ENCODE measurements at regions not wholly inside any gene's neighbourhood (a gene's known extent, or its start where the extent isn't known, plus 50 kb on each side); places are given as distances from the start of the nearest gene placed in this dataset.

DNA sequence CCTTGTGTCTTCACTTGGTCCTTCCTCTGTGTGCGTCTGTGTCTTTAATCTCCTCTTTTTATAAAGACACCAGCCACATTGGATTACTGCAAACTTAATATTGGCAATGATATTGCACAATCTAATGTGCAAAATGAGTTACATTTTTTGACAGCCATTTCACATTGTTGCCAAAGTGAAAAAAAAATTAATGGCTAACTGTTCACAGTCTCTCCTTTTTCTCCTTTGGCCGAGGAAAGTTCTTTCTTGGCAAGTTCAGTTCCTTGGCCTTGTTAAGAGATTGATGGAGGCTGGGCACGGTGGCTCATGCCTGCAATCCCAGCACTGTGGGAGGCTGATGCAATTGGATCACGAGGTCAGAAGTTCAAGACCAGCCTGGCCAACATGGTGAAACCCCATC is 62.2 kb upstream of the ZNF280D start:
- TF ChIP-seq, protein P1, sequence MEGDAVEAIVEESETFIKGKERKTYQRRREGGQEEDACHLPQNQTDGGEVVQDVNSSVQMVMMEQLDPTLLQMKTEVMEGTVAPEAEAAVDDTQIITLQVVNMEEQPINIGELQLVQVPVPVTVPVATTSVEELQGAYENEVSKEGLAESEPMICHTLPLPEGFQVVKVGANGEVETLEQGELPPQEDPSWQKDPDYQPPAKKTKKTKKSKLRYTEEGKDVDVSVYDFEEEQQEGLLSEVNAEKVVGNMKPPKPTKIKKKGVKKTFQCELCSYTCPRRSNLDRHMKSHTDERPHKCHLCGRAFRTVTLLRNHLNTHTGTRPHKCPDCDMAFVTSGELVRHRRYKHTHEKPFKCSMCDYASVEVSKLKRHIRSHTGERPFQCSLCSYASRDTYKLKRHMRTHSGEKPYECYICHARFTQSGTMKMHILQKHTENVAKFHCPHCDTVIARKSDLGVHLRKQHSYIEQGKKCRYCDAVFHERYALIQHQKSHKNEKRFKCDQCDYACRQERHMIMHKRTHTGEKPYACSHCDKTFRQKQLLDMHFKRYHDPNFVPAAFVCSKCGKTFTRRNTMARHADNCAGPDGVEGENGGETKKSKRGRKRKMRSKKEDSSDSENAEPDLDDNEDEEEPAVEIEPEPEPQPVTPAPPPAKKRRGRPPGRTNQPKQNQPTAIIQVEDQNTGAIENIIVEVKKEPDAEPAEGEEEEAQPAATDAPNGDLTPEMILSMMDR (IDR thresholded peaks at IDR 0.05; ENCODE audit: low read length) = no peak
- TF ChIP-seq EZH2phosphoT487 (IDR thresholded peaks at IDR 0.05; ENCODE audit: low read length) = no peak
